ENCODE measurements at regions not wholly inside any gene's neighbourhood (a gene's known extent, or its start where the extent isn't known, plus 50 kb on each side); places are given as distances from the start of the nearest gene placed in this dataset.

DNA sequence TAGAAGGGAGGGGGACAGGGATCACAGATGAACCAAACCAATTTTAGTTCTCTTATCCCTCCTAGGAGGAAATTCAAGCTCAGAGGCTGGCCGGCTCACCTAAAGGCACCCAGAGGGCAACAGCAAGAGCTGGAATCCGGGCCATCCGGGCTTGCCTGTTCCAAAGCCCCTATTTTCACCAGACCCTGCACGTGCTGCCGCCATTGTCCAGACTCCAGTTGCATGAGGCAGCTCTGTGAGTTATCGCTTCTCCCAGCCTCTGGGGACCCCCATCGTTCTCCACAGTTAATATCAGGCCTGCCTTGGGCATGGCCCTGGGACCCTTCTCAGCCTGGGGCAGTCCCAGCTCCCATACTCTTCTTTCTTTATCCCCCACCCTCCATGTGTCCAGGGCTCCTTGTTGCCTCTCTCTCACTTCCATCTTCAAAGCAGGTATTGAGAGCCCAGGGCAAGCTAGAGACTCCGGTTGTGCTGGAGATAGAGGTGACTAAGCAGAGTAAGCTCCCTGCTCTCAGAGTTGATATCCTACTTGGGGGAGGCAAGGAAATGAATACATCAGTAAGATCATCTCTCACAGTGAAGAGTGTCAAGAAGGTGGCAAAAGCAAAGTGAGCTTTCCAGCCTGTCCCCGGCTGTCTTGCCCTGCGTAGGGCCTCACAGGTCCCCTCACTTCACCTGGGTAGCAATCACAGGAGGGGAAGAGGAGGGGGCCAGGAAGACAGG, 322.8 kb downstream of the UACA start:
- no peak for DNase-seq (ENCODE audit: extremely low spot score)
- POLR2A ChIA-PET: no interaction called here
- CTCF ChIA-PET: interaction anchor here (1.1 to 1.3 kb wide), 3 partner anchors 20 to 212 kb away, joined by 3 read pairs; no protein-coding TSS in a partner anchor
- TF ChIP-seq, protein P1, sequence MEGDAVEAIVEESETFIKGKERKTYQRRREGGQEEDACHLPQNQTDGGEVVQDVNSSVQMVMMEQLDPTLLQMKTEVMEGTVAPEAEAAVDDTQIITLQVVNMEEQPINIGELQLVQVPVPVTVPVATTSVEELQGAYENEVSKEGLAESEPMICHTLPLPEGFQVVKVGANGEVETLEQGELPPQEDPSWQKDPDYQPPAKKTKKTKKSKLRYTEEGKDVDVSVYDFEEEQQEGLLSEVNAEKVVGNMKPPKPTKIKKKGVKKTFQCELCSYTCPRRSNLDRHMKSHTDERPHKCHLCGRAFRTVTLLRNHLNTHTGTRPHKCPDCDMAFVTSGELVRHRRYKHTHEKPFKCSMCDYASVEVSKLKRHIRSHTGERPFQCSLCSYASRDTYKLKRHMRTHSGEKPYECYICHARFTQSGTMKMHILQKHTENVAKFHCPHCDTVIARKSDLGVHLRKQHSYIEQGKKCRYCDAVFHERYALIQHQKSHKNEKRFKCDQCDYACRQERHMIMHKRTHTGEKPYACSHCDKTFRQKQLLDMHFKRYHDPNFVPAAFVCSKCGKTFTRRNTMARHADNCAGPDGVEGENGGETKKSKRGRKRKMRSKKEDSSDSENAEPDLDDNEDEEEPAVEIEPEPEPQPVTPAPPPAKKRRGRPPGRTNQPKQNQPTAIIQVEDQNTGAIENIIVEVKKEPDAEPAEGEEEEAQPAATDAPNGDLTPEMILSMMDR (IDR thresholded peaks at IDR 0.05; ENCODE audit: control extremely low read depth, extremely low read depth, low read depth, missing control alignments): no peak

DNA sequence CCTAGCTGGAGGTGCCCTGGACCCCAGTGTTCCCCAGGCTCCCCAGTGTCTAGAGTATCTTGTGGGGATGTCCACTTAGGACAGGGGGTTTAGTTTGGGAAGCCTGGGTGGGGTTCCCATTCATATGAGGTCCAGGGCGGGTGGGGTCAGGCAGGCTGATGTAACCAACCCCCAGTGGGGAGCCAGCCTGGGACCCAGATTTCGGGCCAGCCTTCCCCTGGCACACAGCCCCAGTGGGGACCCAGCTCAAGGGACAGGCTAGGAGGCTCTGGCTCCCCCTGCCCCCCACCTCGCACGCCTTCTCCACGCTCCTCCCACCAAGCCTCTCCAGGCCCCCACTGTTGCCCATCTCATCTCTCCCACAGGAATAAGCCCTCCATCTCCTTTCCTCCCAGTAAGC, 323.5 kb downstream of the UACA start:
- POLR2A ChIA-PET: no interaction called here
- CTCF ChIA-PET: interaction anchor here (0.8 to 1.2 kb wide), 3 partner anchors 14 to 25 kb away, joined by 3 read pairs; no protein-coding TSS in a partner anchor
- no peak for DNase-seq (ENCODE audit: extremely low spot score)
- TF ChIP-seq, protein P1 (IDR thresholded peaks at IDR 0.05; ENCODE audit: control extremely low read depth, extremely low read depth, low read depth, missing control alignments): no peak

DNA sequence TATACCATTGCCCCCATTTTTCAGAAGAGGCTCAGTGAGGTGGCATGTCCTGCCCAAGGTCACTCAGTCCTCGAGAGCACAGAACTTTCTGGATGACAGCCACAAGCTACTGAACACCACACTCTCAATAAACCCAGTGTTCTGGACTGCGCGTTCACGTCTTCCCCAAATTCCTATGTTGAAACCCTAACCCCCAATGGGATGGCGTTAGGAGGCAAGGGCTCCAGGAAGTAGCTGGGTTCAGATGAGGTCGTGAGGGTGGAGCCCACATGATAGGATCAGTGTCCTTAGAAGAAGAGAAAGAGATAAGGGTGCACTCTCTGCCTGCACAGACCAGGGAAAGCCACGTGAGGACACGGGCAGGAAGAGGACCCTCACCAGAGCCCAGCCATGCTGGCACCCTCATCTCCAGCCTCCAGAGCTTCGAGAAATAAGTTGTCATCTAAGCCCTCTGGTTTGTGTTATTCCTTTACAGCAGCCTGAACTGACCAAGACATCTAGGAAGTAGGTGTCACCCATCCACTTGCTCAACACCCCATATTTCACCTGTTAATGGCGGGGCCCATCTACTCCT, 324.0 kb downstream of the UACA start:
- TF ChIP-seq, protein P1 (IDR thresholded peaks at IDR 0.05; ENCODE audit: control extremely low read depth, extremely low read depth, low read depth, missing control alignments): no peak
- no peak for DNase-seq (ENCODE audit: extremely low spot score)
- ChIA-PET CTCF (interaction anchor here (0.7 to 1.0 kb wide), 3 partner anchors 14 to 48 kb away, joined by 3 read pairs; no protein-coding TSS in a partner anchor), POLR2A (no interaction called here)

DNA sequence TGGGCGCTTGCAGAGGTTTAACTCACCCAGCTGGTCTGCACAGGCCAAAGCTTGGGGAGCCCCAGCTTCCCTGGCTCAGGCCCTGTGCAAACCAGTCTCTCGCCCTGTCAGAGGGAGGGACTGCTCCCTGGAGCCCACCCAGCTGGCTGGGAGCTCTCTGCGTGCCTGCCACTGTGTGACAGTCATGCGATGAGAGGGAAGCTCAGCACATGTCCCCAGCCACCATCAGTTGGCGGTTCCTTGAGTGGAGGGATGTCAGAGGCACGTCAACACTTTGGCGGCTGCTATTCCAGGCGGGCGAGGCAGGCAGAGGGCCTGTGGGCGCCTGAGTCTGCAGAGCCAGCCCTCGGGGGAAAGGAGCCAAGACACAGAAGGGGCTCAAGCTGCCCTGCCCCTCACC, 324.6 kb downstream of the UACA start:
- no peak for DNase-seq (ENCODE audit: extremely low spot score)
- CTCF ChIA-PET: interaction anchor here (0.7 to 1.0 kb wide), 2 partner anchors 26 to 47 kb away, joined by 3 read pairs; no protein-coding TSS in a partner anchor

DNA sequence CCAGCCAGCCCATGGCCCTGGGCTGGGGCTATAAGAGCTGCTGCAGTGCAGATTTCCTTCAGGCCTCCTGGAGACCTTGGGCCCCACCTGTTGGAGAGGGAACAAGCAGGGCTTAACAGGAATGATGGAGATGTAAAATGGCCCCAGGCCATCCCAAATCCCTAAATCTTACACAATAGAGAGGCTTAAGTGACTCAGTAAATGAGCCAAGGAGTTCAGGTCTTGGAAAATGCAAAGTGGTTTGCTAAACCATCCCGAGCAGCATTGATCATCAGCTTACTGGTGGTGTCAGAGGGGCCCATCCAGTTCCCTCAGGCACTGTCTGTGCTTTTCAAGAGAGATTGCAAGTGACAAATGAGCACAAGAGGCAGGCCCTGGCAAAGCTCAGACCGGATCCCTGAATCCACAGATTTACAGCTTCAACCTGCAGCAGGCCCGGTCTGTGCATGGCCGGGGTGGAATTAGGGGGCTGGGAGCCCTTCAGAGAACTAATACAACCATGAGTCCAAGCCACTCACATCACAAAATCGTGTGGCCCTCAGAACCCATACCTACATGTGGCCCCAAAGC, 325.4 kb downstream of the UACA start:
- DNase-seq (ENCODE audit: extremely low spot score): no peak
- TF ChIP-seq, protein P1 (IDR thresholded peaks at IDR 0.05; ENCODE audit: control extremely low read depth, extremely low read depth, low read depth, missing control alignments): no peak
- ChIA-PET CTCF (interaction anchor here (0.8 to 1.1 kb wide), 2 partner anchors 113 to 962 kb away, joined by 3 read pairs; no protein-coding TSS in a partner anchor), POLR2A (no interaction called here)

More for the DNA sequence above, 324.6 kb downstream of the UACA start:
- POLR2A ChIA-PET: no interaction called here
- TF ChIP-seq, protein P1 (IDR thresholded peaks at IDR 0.05; ENCODE audit: control extremely low read depth, extremely low read depth, low read depth, missing control alignments): no peak

DNA sequence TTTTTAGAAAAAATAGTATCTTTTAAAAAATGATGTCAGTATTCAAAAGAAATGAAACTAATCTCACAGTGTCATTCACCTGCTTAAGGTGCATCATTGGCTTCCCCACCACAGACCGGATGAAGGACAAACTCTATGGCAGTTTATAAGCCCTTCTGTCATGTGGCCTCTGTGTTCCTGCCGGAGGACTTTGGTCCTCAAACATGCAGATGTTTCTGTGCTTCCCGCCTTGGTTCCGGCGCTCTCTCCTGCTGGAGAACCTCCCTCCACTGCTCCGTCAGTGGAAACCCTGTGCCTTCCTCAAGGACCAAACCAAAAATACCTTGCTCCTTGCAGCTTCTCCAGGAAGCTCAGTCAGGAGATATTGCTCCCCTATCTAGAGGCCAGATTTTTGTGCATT, 326.3 kb downstream of the UACA start:
- CTCF ChIA-PET: interaction anchor here (1.2 to 2.4 kb wide), 2 partner anchors 14 to 30 kb away, joined by 3 to 8 read pairs; no protein-coding TSS in a partner anchor
- DNase-seq (ENCODE audit: extremely low spot score): no peak

More for the DNA sequence above, 326.3 kb downstream of the UACA start:
- POLR2A ChIA-PET: no interaction called here
- TF ChIP-seq, protein P1 (IDR thresholded peaks at IDR 0.05; ENCODE audit: control extremely low read depth, extremely low read depth, low read depth, missing control alignments): no peak

All from GM10248 (cell line).